Body of pancreas (tissue), 4 donors: ENCODE measurements at regions not wholly inside any gene's neighbourhood (a gene's known extent, or its start where the extent isn't known, plus 50 kb on each side); places are given as distances from the start of the nearest gene placed in this dataset.

ENCODE experiments used
- POLR2A ChIP-seq, 3 donors: fragments of 450-650 bp; IDR thresholded peaks; one replicate each; pipeline ENCODE4 v1.6.1; 2016; ENCODE audit warnings: antibody characterized with exemption in 3 of 3, mild to moderate bottlenecking in 2 of 3
- TF ChIP-seq, protein P1 (sequence below), 7 experiments: fragments of 450-650 bp in 4 of 7; fragments of 200-600 bp in 3 of 7; sonication (generic) in 3 of 7; IDR thresholded peaks; one replicate each; pipeline ENCODE4 v1.5.1; 2016 to 2019; ENCODE audit warnings: antibody characterized with exemption in 7 of 7

DNA sequence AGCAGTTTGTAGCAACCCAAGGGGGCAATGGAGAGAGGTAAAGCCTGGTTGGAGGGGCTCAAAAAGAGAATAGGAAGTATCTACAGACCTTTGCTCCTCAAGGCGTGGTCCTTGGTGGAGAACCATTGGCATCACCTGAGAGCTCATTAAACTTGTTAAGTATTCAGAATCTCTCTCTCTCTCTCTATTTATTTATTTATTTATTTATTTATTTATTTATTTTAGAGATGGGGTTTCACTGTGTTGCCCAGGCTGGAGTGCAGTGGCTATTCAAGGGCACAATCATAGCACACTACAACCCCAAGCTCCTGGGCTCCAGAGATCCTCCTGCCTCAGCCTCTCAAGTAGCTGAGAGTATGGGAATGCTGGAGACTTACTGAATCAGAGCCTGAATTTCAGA lies 193.1 kb upstream of the ADCY2 start:
- no peak for TF ChIP-seq POLR2A (IDR thresholded peaks at IDR 0.05)
- TF ChIP-seq, protein P1, sequence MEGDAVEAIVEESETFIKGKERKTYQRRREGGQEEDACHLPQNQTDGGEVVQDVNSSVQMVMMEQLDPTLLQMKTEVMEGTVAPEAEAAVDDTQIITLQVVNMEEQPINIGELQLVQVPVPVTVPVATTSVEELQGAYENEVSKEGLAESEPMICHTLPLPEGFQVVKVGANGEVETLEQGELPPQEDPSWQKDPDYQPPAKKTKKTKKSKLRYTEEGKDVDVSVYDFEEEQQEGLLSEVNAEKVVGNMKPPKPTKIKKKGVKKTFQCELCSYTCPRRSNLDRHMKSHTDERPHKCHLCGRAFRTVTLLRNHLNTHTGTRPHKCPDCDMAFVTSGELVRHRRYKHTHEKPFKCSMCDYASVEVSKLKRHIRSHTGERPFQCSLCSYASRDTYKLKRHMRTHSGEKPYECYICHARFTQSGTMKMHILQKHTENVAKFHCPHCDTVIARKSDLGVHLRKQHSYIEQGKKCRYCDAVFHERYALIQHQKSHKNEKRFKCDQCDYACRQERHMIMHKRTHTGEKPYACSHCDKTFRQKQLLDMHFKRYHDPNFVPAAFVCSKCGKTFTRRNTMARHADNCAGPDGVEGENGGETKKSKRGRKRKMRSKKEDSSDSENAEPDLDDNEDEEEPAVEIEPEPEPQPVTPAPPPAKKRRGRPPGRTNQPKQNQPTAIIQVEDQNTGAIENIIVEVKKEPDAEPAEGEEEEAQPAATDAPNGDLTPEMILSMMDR (IDR thresholded peaks at IDR 0.05), result no peak
